NCI-H524 (cell line): ENCODE measurements at regions not wholly inside any gene's neighbourhood (a gene's known extent, or its start where the extent isn't known, plus 50 kb on each side); places are given as distances from the start of the nearest gene placed in this dataset.
"Not testable (repeated sequence)": the region's sequence is repeated elsewhere in the genome, so short reads cannot be mapped to it uniquely, and the experiment has no call there.

Source experiments
- DNase-seq, 2 experiments: peaks; one replicate each; lab custom pipeline; 2025; lab: John Stamatoyannopoulos, UW

- DNase-seq: no peak
These were observed 101.9 kb downstream of the RGS21 start for GRCh38 chr1:192418552-192419285.

DNA sequence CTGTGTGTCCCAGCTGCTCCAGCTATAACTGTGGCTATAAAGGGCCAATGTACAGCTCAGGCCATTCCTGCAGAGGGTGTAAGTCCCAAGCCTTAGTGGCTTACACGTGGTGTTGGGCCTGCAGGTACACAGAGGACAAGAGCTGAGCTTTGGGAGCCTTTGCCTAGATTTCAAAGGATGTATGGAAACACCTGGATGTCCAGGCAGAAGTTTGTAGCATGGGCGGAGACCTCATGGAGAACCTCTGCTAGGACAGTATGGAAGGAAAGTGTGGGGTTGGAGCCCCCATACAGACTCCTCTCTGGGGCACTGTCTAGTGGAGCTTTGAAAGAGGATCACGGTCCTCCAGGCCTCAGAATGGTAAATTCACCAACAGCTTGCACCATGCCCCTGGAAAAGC lies 113.9 kb downstream of the RGS21 start:
- no peak for DNase-seq

- no peak for DNase-seq
These were observed 118.9 kb downstream of the RGS21 start for GRCh38 chr1:192435704-192436103.

DNA sequence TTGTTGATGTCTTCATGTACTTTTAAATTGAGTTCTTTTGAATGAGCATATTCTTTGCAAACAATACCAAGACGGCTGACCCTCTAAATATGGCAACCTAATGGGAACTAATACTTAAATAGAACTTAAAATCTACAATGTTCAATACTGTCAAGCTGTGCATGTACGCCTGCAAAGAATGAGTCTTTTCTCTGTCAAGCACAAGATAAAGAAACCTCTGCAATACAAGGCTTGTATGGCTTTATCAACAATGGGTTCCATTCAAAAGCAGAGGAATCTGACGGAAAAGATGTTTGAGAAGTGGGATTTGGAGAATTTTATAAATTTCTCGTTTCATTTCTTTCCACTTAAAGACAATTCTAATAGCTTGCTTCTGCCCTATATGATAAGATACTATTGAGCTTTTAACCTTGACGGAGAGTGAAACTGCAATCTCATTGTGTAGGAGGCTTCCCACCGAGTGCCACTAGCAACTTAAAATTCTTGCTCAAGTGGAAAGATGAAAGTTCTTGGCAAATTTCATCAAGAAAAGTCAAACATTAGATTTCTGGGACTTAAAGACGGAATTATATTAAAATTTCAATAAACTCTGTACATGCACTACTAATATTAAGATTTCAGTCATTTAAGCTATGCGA lies 119.8 kb downstream of the RGS21 start:
- DNase-seq: no peak

GRCh38 chr1:192438737-192439136 lies 121.9 kb downstream of the RGS21 start:
- no peak for DNase-seq

- DNase-seq: no peak
These were observed 122.7 kb downstream of the RGS21 start for GRCh38 chr1:192439373-192440025.

DNA sequence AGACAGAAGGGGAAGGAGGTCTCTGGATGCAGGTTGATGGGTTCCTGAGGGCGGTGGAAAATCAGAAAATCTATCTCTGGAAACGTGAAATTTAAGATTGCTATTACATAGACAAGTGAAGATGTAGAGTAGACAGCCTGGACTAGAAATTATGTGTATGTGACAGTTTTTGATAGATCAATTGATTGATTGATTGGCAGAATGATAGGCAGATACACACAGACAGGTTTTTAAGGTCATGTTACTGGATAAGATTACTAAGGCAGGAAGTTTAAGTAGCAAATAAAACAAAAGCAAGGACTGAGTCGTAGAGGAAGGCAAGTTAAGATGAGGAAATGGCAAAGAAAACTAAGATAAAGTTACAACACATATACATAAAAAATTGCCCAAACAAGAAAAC lies 124.7 kb downstream of the RGS21 start:
- no peak for DNase-seq

DNA sequence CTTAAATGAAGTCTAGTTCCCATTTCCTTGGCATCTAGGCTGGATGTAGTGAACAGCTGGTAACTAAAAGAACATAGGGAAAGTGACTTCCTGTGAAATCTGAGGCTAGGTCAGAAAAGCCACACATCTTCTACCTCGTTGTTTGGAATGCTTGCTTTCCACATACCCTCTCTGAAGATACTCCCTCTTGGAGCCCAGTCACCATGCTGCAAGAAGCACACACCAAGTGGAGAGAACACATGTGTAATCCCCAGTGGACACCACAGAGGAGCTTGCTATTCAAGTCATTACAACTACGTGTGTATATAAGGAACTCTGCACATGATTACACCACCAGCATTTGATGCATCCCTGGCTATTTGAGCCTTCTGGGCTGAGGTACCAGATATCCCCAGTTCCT lies 125.9 kb downstream of the RGS21 start:
- DNase-seq: no peak

DNA sequence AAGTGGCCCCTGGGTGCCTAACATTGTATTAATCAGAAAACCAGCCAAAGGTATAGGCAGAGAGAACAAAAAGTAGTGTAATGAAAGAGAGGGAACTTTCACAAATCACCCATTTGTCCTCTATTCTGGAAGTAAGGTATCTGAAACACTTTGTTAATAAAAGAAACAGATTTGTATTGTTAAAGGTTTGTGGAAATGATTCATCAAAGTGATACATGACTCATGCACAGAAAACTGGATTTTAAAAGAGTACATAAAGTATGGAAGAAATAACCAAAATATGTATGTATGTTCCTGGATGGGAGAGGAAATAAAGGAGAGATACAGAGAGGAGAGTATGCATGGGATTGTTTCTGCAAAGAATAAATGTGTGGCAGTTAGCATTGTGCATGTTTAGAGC lies 126.8 kb downstream of the RGS21 start:
- DNase-seq: no peak

DNA sequence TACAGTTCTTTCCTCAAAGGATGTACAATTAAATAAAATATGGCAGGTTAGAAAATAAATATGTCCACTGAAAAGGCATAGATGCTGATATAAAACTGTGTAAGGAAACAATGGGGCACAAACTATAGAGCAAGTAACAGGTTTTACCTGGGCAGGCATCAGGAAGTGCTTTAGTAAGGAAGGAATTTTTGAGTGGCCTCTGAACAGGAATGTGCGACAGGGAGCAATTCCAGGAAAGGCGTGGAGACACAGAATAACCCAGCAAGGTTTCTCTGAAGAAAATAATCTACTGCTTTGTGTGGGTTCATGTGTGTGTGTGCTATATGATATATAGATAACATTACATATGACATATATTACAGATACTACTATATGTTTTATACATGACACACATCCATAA lies 128.4 kb downstream of the RGS21 start:
- no peak for DNase-seq

DNA sequence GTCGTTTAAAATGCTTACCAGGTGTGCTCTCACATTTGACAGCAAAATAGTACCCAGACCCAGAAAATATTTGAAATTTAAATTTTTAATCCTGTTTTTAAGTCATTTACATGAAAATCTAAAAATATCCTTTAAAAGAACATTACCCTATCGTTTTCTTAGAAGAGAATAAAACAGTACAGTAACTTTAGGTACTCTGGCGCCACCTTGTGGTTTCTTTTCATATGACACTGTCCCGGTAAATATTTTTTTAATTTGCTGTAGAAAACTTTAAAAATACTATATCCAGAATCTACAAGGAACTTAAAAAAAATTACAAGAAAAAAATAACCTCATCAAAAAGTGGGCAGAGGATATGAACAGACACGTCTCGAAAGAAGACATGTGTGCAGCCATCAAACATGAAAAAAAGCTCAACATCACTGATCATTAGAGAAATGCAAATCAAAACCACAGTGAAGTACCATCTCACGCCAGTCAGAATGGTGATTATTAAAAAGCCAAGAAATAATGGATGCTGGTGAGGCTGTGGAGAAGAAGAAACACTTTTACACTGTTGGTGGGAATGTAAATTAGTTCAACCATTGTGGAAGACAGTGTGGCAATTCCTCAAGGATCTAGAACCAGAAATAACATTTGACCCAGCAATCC lies 129.2 kb downstream of the RGS21 start:
- peak in 1 of 2 experiments; percentile 22 for DNase-seq

GRCh38 chr1:192448026-192448578 lies 127.5 kb upstream of the RGS1 start:
- DNase-seq: peak; percentile 46 to 67

GRCh38 chr1:192453360-192453992 lies 122.1 kb upstream of the RGS1 start:
- peak; percentile 47 to 82 for DNase-seq

GRCh38 chr1:192459467-192459866 lies 116.1 kb upstream of the RGS1 start:
- no peak for DNase-seq

DNA sequence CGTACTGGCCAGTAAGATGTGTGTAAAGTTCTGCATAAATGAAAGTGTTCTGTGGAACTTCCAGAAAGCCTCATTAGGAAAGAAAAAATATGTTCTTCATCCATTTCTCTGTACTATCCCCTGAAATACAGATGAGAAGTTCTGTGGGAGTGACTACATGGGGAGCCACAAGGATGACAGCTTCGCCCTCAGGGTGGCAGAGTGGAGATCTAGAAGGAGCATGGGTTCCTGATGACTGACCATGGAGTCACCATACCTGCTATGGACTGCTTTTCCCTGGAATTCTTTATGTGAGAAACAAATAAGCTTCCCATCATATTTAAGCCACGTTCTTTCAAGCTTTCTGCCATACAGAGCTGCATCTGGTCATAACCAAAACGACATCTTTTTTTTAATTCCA lies 113.9 kb upstream of the RGS1 start:
- no peak for DNase-seq

- DNase-seq: peak in 1 of 2 experiments; percentile 70
These were observed 113.0 kb upstream of the RGS1 start for GRCh38 chr1:192462616-192463015.

DNA sequence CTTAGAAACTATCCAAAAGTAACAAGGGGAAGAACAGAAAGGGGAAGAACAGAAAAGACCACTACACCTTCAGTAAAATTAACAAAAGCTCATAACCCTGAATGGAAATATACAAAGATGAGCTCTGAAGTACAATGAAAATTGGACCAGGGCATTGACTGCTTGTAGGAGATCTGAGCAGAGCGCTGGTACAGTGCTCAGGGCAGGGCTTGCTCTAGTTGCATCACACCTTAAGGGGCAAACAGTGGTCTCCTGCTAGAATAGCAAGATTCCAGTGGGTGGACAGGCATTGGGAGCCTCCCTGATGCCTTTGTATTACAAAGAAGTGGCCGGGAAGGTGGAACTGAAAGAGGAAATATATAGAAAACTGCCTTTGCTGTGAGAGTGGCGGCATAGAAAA lies 111.9 kb upstream of the RGS1 start:
- DNase-seq: no peak

GRCh38 chr1:192465221-192465620 lies 110.4 kb upstream of the RGS1 start:
- not testable (repeated sequence) for DNase-seq

DNA sequence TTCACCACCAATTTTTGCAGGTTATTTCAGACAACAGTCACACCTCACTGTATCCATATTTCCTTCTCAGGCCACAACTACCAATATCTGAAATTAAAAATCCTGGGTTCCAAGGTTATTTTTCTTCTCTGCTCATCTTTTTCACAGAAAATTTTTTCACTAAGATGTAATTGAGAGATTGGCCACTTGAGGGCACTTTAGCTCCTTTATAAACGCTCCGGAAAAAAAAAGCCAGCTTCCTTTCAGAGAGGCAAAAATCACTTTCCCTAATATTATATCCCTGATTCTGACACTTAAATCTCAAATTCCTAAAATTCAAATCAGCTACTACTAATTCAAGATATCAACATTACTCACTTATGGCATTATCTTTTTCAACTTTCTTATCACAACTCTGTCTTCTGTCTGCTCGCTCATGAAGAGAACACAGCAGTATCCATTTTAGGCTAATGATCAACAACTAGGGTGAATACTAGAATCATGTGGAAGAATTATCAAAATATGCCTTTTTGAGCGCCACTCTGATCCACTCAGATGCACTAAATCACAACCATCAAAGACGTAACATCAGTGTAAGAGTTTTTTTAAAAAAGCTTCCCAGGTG lies 101.4 kb upstream of the RGS1 start:
- DNase-seq: peak in 1 of 2 experiments; percentile 31

DNA sequence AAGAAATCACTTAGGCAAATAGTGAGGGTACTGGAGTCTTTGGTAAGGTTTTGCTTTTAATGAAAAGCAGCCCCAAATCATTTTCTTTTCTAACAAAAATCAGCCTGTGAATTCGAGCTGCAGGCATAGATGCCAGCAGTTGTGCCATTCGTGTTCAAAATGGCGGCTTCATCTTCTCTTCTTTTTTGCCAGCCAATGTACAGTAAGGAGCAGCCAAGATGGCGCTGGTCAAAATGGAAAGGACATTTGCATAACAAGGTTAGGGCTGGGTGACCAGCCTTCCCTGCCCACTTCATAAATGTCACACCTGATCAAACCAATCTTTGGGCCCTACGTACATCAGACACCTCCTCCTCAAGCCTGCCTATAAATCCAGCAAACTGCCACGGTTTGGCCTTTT lies 100.2 kb upstream of the RGS1 start:
- DNase-seq: no peak

- no peak for DNase-seq
These were observed 99.6 kb upstream of the RGS1 start for GRCh38 chr1:192475970-192476369.
